Osteocyte (in vitro differentiated cells): ENCODE measurements at regions not wholly inside any gene's neighbourhood (a gene's known extent, or its start where the extent isn't known, plus 50 kb on each side); places are given as distances from the start of the nearest gene placed in this dataset.

Source experiments
- DNase-seq: peaks from one replicate; pipeline ENCODE4 v3.0.0; 2021; ENCODE audit warnings: mixed read lengths; ENCODE audit not compliant: unreplicated experiment; ENCODE audit errors: extremely low spot score
- H3K27ac Mint-ChIP-seq: one replicate; pipeline ENCODE4 v1.8.0; 2021; ENCODE audit warnings: mild to moderate bottlenecking, mixed read lengths; ENCODE audit not compliant: unreplicated experiment
- H3K27me3 Mint-ChIP-seq: one replicate; pipeline ENCODE4 v1.8.0; 2021; ENCODE audit warnings: mixed read lengths; ENCODE audit not compliant: unreplicated experiment
- H3K36me3 Mint-ChIP-seq: one replicate; pipeline ENCODE4 v1.8.0; 2021; ENCODE audit warnings: mixed read lengths; ENCODE audit not compliant: unreplicated experiment
- H3K4me1 Mint-ChIP-seq: one replicate; pipeline ENCODE4 v1.8.0; 2021; ENCODE audit warnings: mixed read lengths; ENCODE audit not compliant: unreplicated experiment
- H3K4me3 Mint-ChIP-seq: one replicate; pipeline ENCODE4 v1.8.0; 2021; ENCODE audit warnings: mild to moderate bottlenecking, moderate library complexity, mixed read lengths; ENCODE audit not compliant: unreplicated experiment
- H3K9me3 Mint-ChIP-seq: one replicate; pipeline ENCODE4 v1.8.0; 2021; ENCODE audit warnings: mixed read lengths; ENCODE audit not compliant: unreplicated experiment
- TF ChIP-seq, protein P1 (sequence below): fragments of 200-600 bp; sonication (generic); IDR thresholded peaks from 2 replicates; pipeline ENCODE4 v1.5.0; 2021; ENCODE audit warnings: antibody characterized with exemption, mild to moderate bottlenecking, moderate library complexity

DNA sequence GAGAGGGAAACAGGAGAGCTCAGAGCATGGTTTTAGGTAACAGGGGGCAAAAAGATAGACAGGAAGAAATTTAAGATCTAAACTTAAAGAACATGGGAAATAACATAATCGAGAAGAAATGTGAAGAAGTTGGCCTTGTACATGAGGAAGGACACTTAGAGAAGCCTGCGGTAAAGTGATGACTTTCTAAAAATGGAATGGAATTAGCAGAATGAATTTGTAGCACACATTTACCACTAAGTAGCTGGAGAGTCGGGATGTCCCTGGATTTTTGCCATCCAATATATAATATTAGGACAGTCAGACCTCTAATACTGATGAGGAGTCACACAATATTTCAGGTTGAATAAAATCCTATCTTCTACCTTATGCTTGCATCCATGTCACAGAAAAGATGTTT, 77.7 kb upstream of the C1orf87 start:
- TF ChIP-seq, protein P1, sequence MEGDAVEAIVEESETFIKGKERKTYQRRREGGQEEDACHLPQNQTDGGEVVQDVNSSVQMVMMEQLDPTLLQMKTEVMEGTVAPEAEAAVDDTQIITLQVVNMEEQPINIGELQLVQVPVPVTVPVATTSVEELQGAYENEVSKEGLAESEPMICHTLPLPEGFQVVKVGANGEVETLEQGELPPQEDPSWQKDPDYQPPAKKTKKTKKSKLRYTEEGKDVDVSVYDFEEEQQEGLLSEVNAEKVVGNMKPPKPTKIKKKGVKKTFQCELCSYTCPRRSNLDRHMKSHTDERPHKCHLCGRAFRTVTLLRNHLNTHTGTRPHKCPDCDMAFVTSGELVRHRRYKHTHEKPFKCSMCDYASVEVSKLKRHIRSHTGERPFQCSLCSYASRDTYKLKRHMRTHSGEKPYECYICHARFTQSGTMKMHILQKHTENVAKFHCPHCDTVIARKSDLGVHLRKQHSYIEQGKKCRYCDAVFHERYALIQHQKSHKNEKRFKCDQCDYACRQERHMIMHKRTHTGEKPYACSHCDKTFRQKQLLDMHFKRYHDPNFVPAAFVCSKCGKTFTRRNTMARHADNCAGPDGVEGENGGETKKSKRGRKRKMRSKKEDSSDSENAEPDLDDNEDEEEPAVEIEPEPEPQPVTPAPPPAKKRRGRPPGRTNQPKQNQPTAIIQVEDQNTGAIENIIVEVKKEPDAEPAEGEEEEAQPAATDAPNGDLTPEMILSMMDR = no peak
- Mint-ChIP-seq H3K9me3 (no peaks in the 10 kb centered on the region), H3K36me3 (no peaks in the 10 kb centered on the region), H3K4me3 (no peak overlapping the region), H3K27me3 (no peaks in the 10 kb centered on the region), H3K27ac (no peak overlapping the region), H3K4me1 (peaks cover 32% of the 10 kb centered on the region)
- DNase-seq = no peak

DNA sequence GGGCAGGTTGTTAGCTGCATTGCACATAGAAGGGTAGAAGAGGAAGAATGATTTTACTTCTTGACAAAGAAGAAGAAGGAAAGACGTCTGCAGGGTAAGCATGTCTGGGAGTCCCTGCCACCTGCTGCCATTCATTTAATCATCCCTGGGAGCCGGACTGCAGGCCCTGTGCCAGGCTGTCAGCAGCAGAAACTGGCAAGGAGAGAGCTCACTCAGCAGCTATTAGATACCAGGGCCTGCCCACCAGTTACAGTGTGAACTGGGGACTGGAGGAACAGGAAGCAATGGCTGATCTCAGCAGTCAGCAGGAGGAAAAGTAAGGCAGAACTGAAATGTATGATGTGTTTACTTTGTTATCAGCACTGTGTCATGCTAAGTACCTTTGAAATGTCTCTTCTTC, 75.7 kb upstream of the C1orf87 start:
- DNase-seq = no peak
- no peak overlapping the region for H3K4me3 Mint-ChIP-seq
- peak overlapping the region; percentile 68 for H3K27ac Mint-ChIP-seq
- TF ChIP-seq, protein P1 = no peak
- peaks cover 43% of the 10 kb centered on the region for H3K4me1 Mint-ChIP-seq
- no peaks in the 10 kb centered on the region for H3K27me3 Mint-ChIP-seq
- no peaks in the 10 kb centered on the region for H3K36me3 Mint-ChIP-seq
- H3K9me3 Mint-ChIP-seq = no peaks in the 10 kb centered on the region

DNA sequence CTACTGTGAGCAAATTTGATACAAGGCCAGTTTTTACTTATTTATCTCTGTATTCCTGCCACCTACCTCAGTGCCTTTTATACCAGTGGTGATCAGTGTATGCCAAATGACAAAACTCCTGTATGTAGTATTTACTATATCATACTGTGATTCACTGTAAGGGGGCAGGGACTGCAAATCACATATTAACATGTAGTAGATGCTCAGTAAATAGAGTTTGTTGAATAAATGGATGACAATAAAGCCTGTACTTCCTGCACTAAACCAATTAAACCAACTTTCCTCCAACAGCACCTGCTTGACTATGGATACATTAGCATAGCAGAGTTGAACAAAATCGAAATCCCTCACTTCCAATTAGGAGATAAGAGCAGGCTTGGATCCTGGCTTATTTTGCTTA, 73.3 kb upstream of the C1orf87 start:
- no peaks in the 10 kb centered on the region for H3K27me3 Mint-ChIP-seq
- H3K4me1 Mint-ChIP-seq = peaks cover 37% of the 10 kb centered on the region
- no peak overlapping the region for H3K4me3 Mint-ChIP-seq
- no peaks in the 10 kb centered on the region for H3K36me3 Mint-ChIP-seq
- H3K27ac Mint-ChIP-seq = no peak overlapping the region
- DNase-seq = no peak
- TF ChIP-seq, protein P1 = no peak
- no peaks in the 10 kb centered on the region for H3K9me3 Mint-ChIP-seq

DNA sequence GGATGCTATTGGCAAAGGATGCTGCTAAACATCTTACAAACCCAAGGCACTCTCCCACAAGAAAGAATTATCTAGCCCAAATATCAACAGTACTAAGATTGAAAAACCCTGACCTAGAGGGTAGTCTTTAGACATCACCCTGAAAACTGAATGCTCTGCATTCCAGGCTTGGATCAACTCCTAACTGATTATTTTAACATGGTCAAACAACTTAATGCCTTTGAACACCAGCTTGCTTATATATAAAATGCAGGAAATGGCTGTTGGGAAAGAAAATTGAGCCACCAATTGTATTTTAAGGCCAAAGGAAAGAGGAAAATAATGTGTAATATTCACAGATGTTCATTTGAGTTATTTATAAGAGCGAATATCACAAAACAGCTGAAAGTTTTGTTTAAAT, 72.2 kb upstream of the C1orf87 start:
- H3K36me3 Mint-ChIP-seq = no peaks in the 10 kb centered on the region
- peaks cover 34% of the 10 kb centered on the region for H3K4me1 Mint-ChIP-seq
- H3K27me3 Mint-ChIP-seq = no peaks in the 10 kb centered on the region
- DNase-seq = no peak
- H3K27ac Mint-ChIP-seq = no peak overlapping the region
- H3K9me3 Mint-ChIP-seq = no peaks in the 10 kb centered on the region
- H3K4me3 Mint-ChIP-seq = no peak overlapping the region
- TF ChIP-seq, protein P1 = no peak

DNA sequence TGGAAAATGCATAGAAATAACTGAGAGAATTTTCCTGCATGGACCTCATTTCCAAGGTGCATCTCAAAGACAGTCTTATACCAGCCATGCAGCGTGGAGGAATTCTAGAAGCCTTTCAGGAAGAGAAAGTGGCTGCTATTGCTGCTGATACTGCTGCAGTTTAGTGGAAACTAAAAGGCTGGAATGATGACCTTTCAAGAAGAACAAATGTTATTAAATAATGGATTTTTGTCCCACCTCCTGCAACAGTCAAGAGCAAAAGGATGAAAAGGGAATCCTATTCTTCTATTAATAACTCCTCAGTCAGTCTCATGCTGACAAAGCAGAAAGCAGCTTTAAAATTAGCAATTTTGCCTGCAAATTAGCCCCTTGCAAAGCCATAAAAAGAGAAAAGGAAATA, 68.2 kb upstream of the C1orf87 start:
- Mint-ChIP-seq H3K9me3 (no peaks in the 10 kb centered on the region), H3K27me3 (no peaks in the 10 kb centered on the region)

More for the DNA sequence above, 68.2 kb upstream of the C1orf87 start:
- Mint-ChIP-seq H3K4me3 (no peak overlapping the region), H3K36me3 (no peaks in the 10 kb centered on the region), H3K27ac (no peak overlapping the region), H3K4me1 (peaks cover 29% of the 10 kb centered on the region)
- TF ChIP-seq, protein P1 = no peak
- DNase-seq = no peak
